HEK293T (cell line): ENCODE measurements at regions not wholly inside any gene's neighbourhood (a gene's known extent, or its start where the extent isn't known, plus 50 kb on each side); places are given as distances from the start of the nearest gene placed in this dataset.

ENCODE experiments used
- BHLHE40 ChIP-seq: fragments of 450-650 bp; IDR thresholded peaks from 2 replicates; pipeline ENCODE4 v1.6.1; 2016; ENCODE audit warnings: mild to moderate bottlenecking, moderate library complexity, borderline replicate concordance
- FOXA1 ChIP-seq: fragments of 450-650 bp; IDR thresholded peaks from 2 replicates; pipeline ENCODE4 v1.6.1; 2016; ENCODE audit warnings: mild to moderate bottlenecking
- FOXK2 ChIP-seq: fragments of 450-650 bp; IDR thresholded peaks from 2 replicates; pipeline ENCODE4 v1.6.1; 2016; ENCODE audit warnings: mild to moderate bottlenecking
- FOXM1 ChIP-seq: fragments of 450-650 bp; IDR thresholded peaks from 2 replicates; pipeline ENCODE4 v1.6.1; 2017; ENCODE audit warnings: mild to moderate bottlenecking, borderline replicate concordance
- NFRKB ChIP-seq: fragments of 450-650 bp; IDR thresholded peaks from 2 replicates; pipeline ENCODE4 v1.6.1; 2016; ENCODE audit warnings: mild to moderate bottlenecking, moderate library complexity
- SUZ12 ChIP-seq: fragments of 450-650 bp; IDR thresholded peaks from 2 replicates; pipeline ENCODE4 v1.6.1; 2016; ENCODE audit warnings: mild to moderate bottlenecking
- TARDBP ChIP-seq: fragments of 450-650 bp; IDR thresholded peaks from 2 replicates; pipeline ENCODE4 v1.6.1; 2016

- TF ChIP-seq TARDBP: no peak
- no peak for TF ChIP-seq SUZ12
- no peak for TF ChIP-seq FOXM1
- no peak for TF ChIP-seq FOXK2
- TF ChIP-seq NFRKB: no peak
- TF ChIP-seq BHLHE40: no peak
- TF ChIP-seq FOXA1: no peak
Measured at GRCh38 chr4:19905024-19905423, 346.7 kb upstream of the SLIT2 start.
